SK-N-SH (cell line): ENCODE measurements at regions not wholly inside any gene's neighbourhood (a gene's known extent, or its start where the extent isn't known, plus 50 kb on each side); places are given as distances from the start of the nearest gene placed in this dataset.

ENCODE experiments used
- CTCF ChIA-PET: fragments of 300-600, 350-600 bp; formaldehyde crosslinking; extraction: SDS; loops from one replicate; lab custom pipeline; 2021; lab: Yijun Ruan, JAX
- POLR2A ChIA-PET: fragments of 350-600 bp; sonication (Branson Sonifier 250); formaldehyde crosslinking; extraction: SDS; loops from one replicate; lab custom pipeline; 2020; ENCODE audit warnings: antibody characterized with exemption, inconsistent platforms; lab: Yijun Ruan, JAX
- DNase-seq: peaks from one replicate; pipeline ENCODE4 v3.0.0; 2012
- H2AFZ ChIP-seq: fragments of 200-600 bp; sonication (generic); 2 replicates; pipeline ENCODE4 v1.8.1; 2016; ENCODE audit warnings: antibody characterized with exemption, mild to moderate bottlenecking, low read depth
- H3F3A ChIP-seq: fragments of 200-600 bp; sonication (generic); replicated peaks from 2 replicates; pipeline ENCODE3; 2016; ENCODE audit warnings: antibody characterized with exemption, mild to moderate bottlenecking; ENCODE audit not compliant: insufficient read depth
- H3K27ac ChIP-seq, 2 experiments: fragments of 200-500 bp in 1 of 2; fragments of 200-600 bp in 1 of 2; sonication (Bioruptor generic) in 1 of 2; sonication (generic), shearing (Covaris generic) in 1 of 2; 2 replicates each; pipeline versions ENCODE4 v1.5.1 to v1.6.1; 2014 to 2016; ENCODE audit warnings: low read depth in 2 of 2, inconsistent platforms in 1 of 2, low read length in 1 of 2, mild to moderate bottlenecking in 1 of 2, mixed read lengths in 1 of 2
- H3K27me3 ChIP-seq: fragments of 200-600 bp; sonication (generic), shearing (Covaris generic); 2 replicates; pipeline ENCODE4 v1.6.1; 2016; ENCODE audit warnings: mixed run types; ENCODE audit not compliant: insufficient read depth
- H3K36me3 ChIP-seq, 2 experiments: fragments of 200-500 bp in 1 of 2; fragments of 200-600 bp in 1 of 2; sonication (Bioruptor generic) in 1 of 2; sonication (generic) in 1 of 2; replicated peaks in 1 of 2; 2 replicates each; pipeline versions ENCODE3 to v1.5.1; 2014 to 2016; ENCODE audit warnings: low read length in 1 of 2, mild to moderate bottlenecking in 1 of 2; ENCODE audit not compliant: insufficient read depth in 2 of 2, control insufficient read depth in 1 of 2
- H3K4me1 ChIP-seq, 2 experiments: fragments of 200-500 bp in 1 of 2; fragments of 200-600 bp in 1 of 2; sonication (Bioruptor generic) in 1 of 2; sonication (generic), shearing (Covaris generic) in 1 of 2; 2 replicates each; pipeline versions ENCODE4 v1.5.1 to v1.6.1; 2014 to 2016; ENCODE audit warnings: low read depth in 1 of 2, low read length in 1 of 2, mixed run types in 1 of 2; ENCODE audit not compliant: insufficient read depth in 2 of 2, control insufficient read depth in 1 of 2
- H3K4me2 ChIP-seq: fragments of 200-600 bp; sonication (generic), shearing (Covaris generic); 2 replicates; pipeline ENCODE4 v1.6.1; 2017; ENCODE audit warnings: mixed run types
- H3K4me3 ChIP-seq, 2 experiments: fragments of 200-500 bp in 1 of 2; fragments of 200-600 bp in 1 of 2; sonication (Bioruptor generic) in 1 of 2; sonication (generic), shearing (Covaris generic) in 1 of 2; 2 replicates each; pipeline versions ENCODE4 v1.5.1 to v1.8.1; 2014 to 2016; ENCODE audit warnings: low read depth in 2 of 2, inconsistent platforms in 1 of 2, low read length in 1 of 2, mild to moderate bottlenecking in 1 of 2, mixed read lengths in 1 of 2, moderate library complexity in 1 of 2
- H3K79me2 ChIP-seq: fragments of 200-600 bp; sonication (generic); 2 replicates; pipeline ENCODE4 v1.8.1; 2017; ENCODE audit warnings: mild to moderate bottlenecking; ENCODE audit not compliant: insufficient read depth
- H3K9ac ChIP-seq: fragments of 200-600 bp; sonication (generic); 2 replicates; pipeline ENCODE4 v1.6.1; 2017; ENCODE audit warnings: mixed run types
- H3K9me2 ChIP-seq: fragments of 200-600 bp; sonication (generic); 2 replicates; pipeline ENCODE4 v1.6.1; 2017; ENCODE audit warnings: mixed run types
- H3K9me3 ChIP-seq: fragments of 200-600 bp; sonication (generic); 2 replicates; pipeline ENCODE4 v1.6.1; 2017; ENCODE audit warnings: mixed run types, mild to moderate bottlenecking, moderate library complexity
- H4K20me1 ChIP-seq: fragments of 200-600 bp; sonication (generic); 2 replicates; pipeline ENCODE4 v1.6.1; 2017; ENCODE audit warnings: mild to moderate bottlenecking, mixed run types; ENCODE audit not compliant: insufficient read depth
- CHD2 ChIP-seq: fragments of 150-350 bp; IDR thresholded peaks from 2 replicates; pipeline ENCODE4 v1.6.1; 2018; ENCODE audit warnings: low read length; ENCODE audit not compliant: partially characterized antibody
- EZH2phosphoT487 ChIP-seq: fragments of 200-600 bp; sonication (generic); IDR thresholded peaks from 2 replicates; pipeline ENCODE4 v1.6.1; 2017; ENCODE audit warnings: low read depth, mixed run types, mild to moderate bottlenecking, antibody characterized with exemption, moderate library complexity, borderline replicate concordance
- FOSL2 ChIP-seq: IDR thresholded peaks from 2 replicates; pipeline ENCODE4 v1.4.0; 2012; ENCODE audit warnings: low read depth, mild to moderate bottlenecking, moderate library complexity, borderline replicate concordance
- FOXJ3 ChIP-seq: sonication (generic); formaldehyde crosslinking; IDR thresholded peaks from 2 replicates; pipeline ENCODE4 v1.5.1; 2020; ENCODE audit warnings: mild to moderate bottlenecking, missing genetic modification reagents
- GABPA ChIP-seq: IDR thresholded peaks from 2 replicates; pipeline ENCODE4 v1.4.0; 2012; ENCODE audit warnings: low read depth, mild to moderate bottlenecking
- MEF2A ChIP-seq: IDR thresholded peaks from 2 replicates; pipeline ENCODE4 v1.4.0; 2012; ENCODE audit warnings: low read depth, borderline replicate concordance
- MXI1 ChIP-seq: IDR thresholded peaks from 2 replicates; pipeline ENCODE4 v1.6.1; 2012; ENCODE audit warnings: mild to moderate bottlenecking, low read depth, low read length, improper control_type of control experiment
- NFIC ChIP-seq: IDR thresholded peaks from 2 replicates; pipeline ENCODE4 v1.4.0; 2012; ENCODE audit warnings: borderline replicate concordance
- POLR2AphosphoS5 ChIP-seq: IDR thresholded peaks from 2 replicates; pipeline ENCODE4 v1.6.1; 2012; ENCODE audit warnings: low read depth, low read length
- RCOR1 ChIP-seq: fragments of 150-350 bp; IDR thresholded peaks from 2 replicates; pipeline ENCODE4 v1.6.1; 2017; ENCODE audit warnings: antibody characterized with exemption, low read length
- RFX5 ChIP-seq: IDR thresholded peaks from 2 replicates; pipeline ENCODE4 v1.6.1; 2012; ENCODE audit warnings: mild to moderate bottlenecking, improper control_type of control experiment, low read length
- SMC3 ChIP-seq: IDR thresholded peaks from 2 replicates; pipeline ENCODE4 v1.6.1; 2012; ENCODE audit warnings: low read depth, low read length, improper control_type of control experiment
- TAF1 ChIP-seq: IDR thresholded peaks from 2 replicates; pipeline ENCODE4 v1.6.1; 2012; ENCODE audit warnings: low read depth, mild to moderate bottlenecking, low read length, moderate library complexity, borderline replicate concordance
- TEAD4 ChIP-seq: IDR thresholded peaks from 2 replicates; pipeline ENCODE4 v1.4.0; 2012; ENCODE audit warnings: mild to moderate bottlenecking, borderline replicate concordance; ENCODE audit not compliant: insufficient read depth
- WGBS: methylation state at CpG from one replicate; pipeline ENCODE4 v1.1.6; 2017; ENCODE audit warnings: low lambda C conversion rate; 5-methylcytosine and 5-hydroxymethylcytosine counted together
- TF ChIP-seq, protein P1 (sequence below): IDR thresholded peaks from 2 replicates; pipeline ENCODE4 v1.4.0; 2012; ENCODE audit warnings: low read depth, borderline replicate concordance
- TF ChIP-seq, protein P2 (sequence below): IDR thresholded peaks from 2 replicates; pipeline ENCODE4 v1.6.1; 2012; ENCODE audit warnings: mild to moderate bottlenecking, low read depth, low read length, moderate library complexity
- TF ChIP-seq, protein P3 (sequence below): IDR thresholded peaks from 2 replicates; pipeline ENCODE4 v1.4.0; 2012; ENCODE audit warnings: low read depth

DNA sequence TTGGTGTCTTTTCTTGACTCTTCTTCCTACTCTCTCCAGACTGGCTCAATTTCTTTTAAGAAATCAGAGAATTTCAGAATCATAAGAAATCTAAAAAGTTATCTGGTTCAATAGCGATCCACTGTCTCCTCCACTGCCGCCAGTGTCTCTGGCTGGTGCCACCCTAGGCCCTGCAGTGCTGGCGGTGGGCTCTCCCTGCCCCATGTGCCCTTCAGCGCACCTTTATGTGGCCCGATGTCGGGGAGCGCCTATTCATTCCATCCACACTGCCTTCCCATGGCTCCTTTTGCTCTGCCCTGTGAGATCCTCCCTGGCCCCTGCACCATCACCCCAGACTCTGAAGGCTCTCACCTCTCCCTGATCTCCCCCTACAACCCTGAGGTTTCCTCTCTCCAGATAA is 62.8 kb downstream of the TBXT start:
- Histone ChIP-seq H3F3A (no peaks in the 10 kb centered on the region), H3K9ac (no peak overlapping the region), H3K4me1 (no peaks in the 10 kb centered on the region; a peak in 1 of 4 replicates), H3K36me3 (no peaks in the 10 kb centered on the region), H3K27me3 (no peaks in the 10 kb centered on the region), H3K9me2 (no peaks in the 10 kb centered on the region), H3K79me2 (no peaks in the 10 kb centered on the region), H2AFZ (no peak overlapping the region), H3K9me3 (peaks cover 8% of the 10 kb centered on the region; the same call in 1 of the 2 replicates), H3K4me2 (no peak overlapping the region), H3K27ac (no peak overlapping the region), H3K4me3 (no peak overlapping the region), H4K20me1 (no peaks in the 10 kb centered on the region)
- TF ChIP-seq FOXJ3 (CRISPR knock-in tag) (no peak), MXI1 (no peak), TAF1 (no peak), FOSL2 (no peak), EZH2phosphoT487 (no peak), TEAD4 (no peak), POLR2AphosphoS5 (no peak), RCOR1 (no peak), MEF2A (no peak)
- TF ChIP-seq, protein P1, sequence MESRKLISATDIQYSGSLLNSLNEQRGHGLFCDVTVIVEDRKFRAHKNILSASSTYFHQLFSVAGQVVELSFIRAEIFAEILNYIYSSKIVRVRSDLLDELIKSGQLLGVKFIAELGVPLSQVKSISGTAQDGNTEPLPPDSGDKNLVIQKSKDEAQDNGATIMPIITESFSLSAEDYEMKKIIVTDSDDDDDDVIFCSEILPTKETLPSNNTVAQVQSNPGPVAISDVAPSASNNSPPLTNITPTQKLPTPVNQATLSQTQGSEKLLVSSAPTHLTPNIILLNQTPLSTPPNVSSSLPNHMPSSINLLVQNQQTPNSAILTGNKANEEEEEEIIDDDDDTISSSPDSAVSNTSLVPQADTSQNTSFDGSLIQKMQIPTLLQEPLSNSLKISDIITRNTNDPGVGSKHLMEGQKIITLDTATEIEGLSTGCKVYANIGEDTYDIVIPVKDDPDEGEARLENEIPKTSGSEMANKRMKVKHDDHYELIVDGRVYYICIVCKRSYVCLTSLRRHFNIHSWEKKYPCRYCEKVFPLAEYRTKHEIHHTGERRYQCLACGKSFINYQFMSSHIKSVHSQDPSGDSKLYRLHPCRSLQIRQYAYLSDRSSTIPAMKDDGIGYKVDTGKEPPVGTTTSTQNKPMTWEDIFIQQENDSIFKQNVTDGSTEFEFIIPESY: no peak
- TF ChIP-seq, protein P2, sequence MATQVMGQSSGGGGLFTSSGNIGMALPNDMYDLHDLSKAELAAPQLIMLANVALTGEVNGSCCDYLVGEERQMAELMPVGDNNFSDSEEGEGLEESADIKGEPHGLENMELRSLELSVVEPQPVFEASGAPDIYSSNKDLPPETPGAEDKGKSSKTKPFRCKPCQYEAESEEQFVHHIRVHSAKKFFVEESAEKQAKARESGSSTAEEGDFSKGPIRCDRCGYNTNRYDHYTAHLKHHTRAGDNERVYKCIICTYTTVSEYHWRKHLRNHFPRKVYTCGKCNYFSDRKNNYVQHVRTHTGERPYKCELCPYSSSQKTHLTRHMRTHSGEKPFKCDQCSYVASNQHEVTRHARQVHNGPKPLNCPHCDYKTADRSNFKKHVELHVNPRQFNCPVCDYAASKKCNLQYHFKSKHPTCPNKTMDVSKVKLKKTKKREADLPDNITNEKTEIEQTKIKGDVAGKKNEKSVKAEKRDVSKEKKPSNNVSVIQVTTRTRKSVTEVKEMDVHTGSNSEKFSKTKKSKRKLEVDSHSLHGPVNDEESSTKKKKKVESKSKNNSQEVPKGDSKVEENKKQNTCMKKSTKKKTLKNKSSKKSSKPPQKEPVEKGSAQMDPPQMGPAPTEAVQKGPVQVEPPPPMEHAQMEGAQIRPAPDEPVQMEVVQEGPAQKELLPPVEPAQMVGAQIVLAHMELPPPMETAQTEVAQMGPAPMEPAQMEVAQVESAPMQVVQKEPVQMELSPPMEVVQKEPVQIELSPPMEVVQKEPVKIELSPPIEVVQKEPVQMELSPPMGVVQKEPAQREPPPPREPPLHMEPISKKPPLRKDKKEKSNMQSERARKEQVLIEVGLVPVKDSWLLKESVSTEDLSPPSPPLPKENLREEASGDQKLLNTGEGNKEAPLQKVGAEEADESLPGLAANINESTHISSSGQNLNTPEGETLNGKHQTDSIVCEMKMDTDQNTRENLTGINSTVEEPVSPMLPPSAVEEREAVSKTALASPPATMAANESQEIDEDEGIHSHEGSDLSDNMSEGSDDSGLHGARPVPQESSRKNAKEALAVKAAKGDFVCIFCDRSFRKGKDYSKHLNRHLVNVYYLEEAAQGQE: no peak
- POLR2A ChIA-PET: no interaction called here
- CTCF ChIA-PET: interaction anchor here (0.8 to 16.3 kb wide), 5 partner anchors 60 to 231 kb away, joined by 3 to 341 read pairs (median 7); no protein-coding TSS in a partner anchor
- 63% methylated on average over 7 of the region's 7 CpGs for WGBS
- DNase-seq: no peak

DNA sequence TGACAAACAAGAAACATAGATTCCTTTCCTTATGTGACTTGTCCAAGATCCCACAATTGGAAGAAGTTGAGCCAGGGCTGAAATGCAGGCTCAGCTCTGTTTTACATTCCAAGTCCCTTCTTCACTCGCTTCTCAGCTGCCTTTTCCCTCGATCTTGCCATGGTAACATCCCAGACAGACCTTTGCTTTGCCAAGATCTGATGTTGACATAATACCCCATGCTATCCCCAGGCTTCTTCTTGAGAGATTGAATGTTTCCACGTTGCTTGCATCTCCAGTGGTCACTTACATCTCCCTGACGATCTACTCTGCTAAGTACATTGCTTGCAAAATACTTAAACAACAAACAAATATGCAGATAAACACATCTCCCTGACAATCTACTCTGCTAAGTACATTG is 63.5 kb downstream of the TBXT start:
- 15% methylated on average over 4 of the region's 4 CpGs for WGBS
- CTCF ChIA-PET: interaction anchor here (14.9 to 16.3 kb wide), 2 partner anchors 212 to 223 kb away, joined by 264 to 341 read pairs; no protein-coding TSS in a partner anchor
- no peak for TF ChIP-seq POLR2AphosphoS5
- TF ChIP-seq NFIC: no peak
- TF ChIP-seq CHD2: no peak
- TF ChIP-seq, protein P2: no peak
- TF ChIP-seq SMC3: no peak
- TF ChIP-seq, protein P3, sequence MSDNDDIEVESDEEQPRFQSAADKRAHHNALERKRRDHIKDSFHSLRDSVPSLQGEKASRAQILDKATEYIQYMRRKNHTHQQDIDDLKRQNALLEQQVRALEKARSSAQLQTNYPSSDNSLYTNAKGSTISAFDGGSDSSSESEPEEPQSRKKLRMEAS: no peak
- no peak for TF ChIP-seq EZH2phosphoT487
- TF ChIP-seq RFX5: no peak
- TF ChIP-seq GABPA: no peak

More for the DNA sequence above, 63.5 kb downstream of the TBXT start:
- H4K20me1 ChIP-seq: no peaks in the 10 kb centered on the region
- no peak overlapping the region for H3K4me3 ChIP-seq
- H3K4me2 ChIP-seq: no peak overlapping the region
- H3K4me1 ChIP-seq: no peaks in the 10 kb centered on the region; a peak in 1 of 4 replicates
- no peaks in the 10 kb centered on the region for H3F3A ChIP-seq
- peaks cover 4% of the 10 kb centered on the region; the same call in 1 of the 2 replicates for H3K9me3 ChIP-seq
- no peak for DNase-seq
- H3K27ac ChIP-seq: no peak overlapping the region
- POLR2A ChIA-PET: no interaction called here
- no peak overlapping the region for H2AFZ ChIP-seq
- H3K36me3 ChIP-seq: no peaks in the 10 kb centered on the region
- no peak overlapping the region for H3K9ac ChIP-seq
- no peaks in the 10 kb centered on the region for H3K9me2 ChIP-seq
- H3K27me3 ChIP-seq: no peaks in the 10 kb centered on the region
- no peaks in the 10 kb centered on the region for H3K79me2 ChIP-seq
